KMS-11 (cell line): ENCODE measurements at regions not wholly inside any gene's neighbourhood (a gene's known extent, or its start where the extent isn't known, plus 50 kb on each side); places are given as distances from the start of the nearest gene placed in this dataset.

Source experiments
- H2AFZ ChIP-seq: fragments of 200-600 bp; sonication (generic); 2 replicates; pipeline ENCODE4 v1.6.1; 2016; ENCODE audit warnings: antibody characterized with exemption, mixed run types, low read depth
- H3K27ac ChIP-seq: fragments of 200-600 bp; sonication (generic); 2 replicates; pipeline ENCODE4 v1.6.1; 2016; ENCODE audit warnings: mild to moderate bottlenecking, mixed run types
- H3K27me3 ChIP-seq: fragments of 200-600 bp; sonication (generic); 2 replicates; pipeline ENCODE4 v1.6.1; 2017; ENCODE audit warnings: mild to moderate bottlenecking, low read depth, mixed run types, moderate library complexity; ENCODE audit not compliant: insufficient read depth
- H3K36me3 ChIP-seq: fragments of 200-600 bp; sonication (generic); 2 replicates; pipeline ENCODE4 v1.6.1; 2017; ENCODE audit warnings: mild to moderate bottlenecking, mixed run types; ENCODE audit not compliant: insufficient read depth
- H3K4me1 ChIP-seq: fragments of 200-600 bp; sonication (generic); 2 replicates; pipeline ENCODE4 v1.6.1; 2016; ENCODE audit warnings: mild to moderate bottlenecking, low read depth, mixed run types; ENCODE audit not compliant: poor library complexity, severe bottlenecking
- H3K4me2 ChIP-seq: fragments of 200-600 bp; sonication (generic); 2 replicates; pipeline ENCODE4 v1.7.0; 2016; ENCODE audit warnings: mild to moderate bottlenecking, mixed run types
- H3K4me3 ChIP-seq: fragments of 200-600 bp; sonication (generic); IDR thresholded peaks from 2 replicates; pipeline ENCODE4 v1.6.1; 2017; ENCODE audit warnings: low read depth, low read length, mixed read lengths; ENCODE audit not compliant: insufficient read depth
- H3K79me2 ChIP-seq: fragments of 200-600 bp; sonication (generic); 2 replicates; pipeline ENCODE4 v1.6.1; 2016; ENCODE audit warnings: low read depth, mixed run types; ENCODE audit not compliant: insufficient read depth
- H3K9ac ChIP-seq: fragments of 200-600 bp; sonication (generic); 2 replicates; pipeline ENCODE4 v1.6.1; 2016; ENCODE audit warnings: mild to moderate bottlenecking, mixed run types
- H4K20me1 ChIP-seq: fragments of 200-600 bp; sonication (generic); 2 replicates; pipeline ENCODE4 v1.6.1; 2016; ENCODE audit warnings: mild to moderate bottlenecking, mixed run types; ENCODE audit not compliant: insufficient read depth
- CTCF ChIP-seq: fragments of 200-600 bp; sonication (generic); conservative IDR thresholded peaks from 2 replicates; pipeline ENCODE4 v1.6.1; 2017; ENCODE audit warnings: low read depth, mild to moderate bottlenecking, antibody characterized with exemption, low read length, moderate library complexity, mixed read lengths

GRCh38 chr3:180362081-180362480, 239.9 kb upstream of the TTC14 start:
- no peak overlapping the region for H3K4me3 ChIP-seq

GRCh38 chr3:180375831-180376230, 226.1 kb upstream of the TTC14 start:
- no peaks in the 10 kb centered on the region for H3K79me2 ChIP-seq
- no peak overlapping the region for H3K27ac ChIP-seq
- no peak overlapping the region for H3K9ac ChIP-seq
- H3K4me3 ChIP-seq: no peak overlapping the region
- H3K4me1 ChIP-seq: no peaks in the 10 kb centered on the region
- no peaks in the 10 kb centered on the region for H3K27me3 ChIP-seq
- H4K20me1 ChIP-seq: no peaks in the 10 kb centered on the region
- H2AFZ ChIP-seq: no peak overlapping the region
- TF ChIP-seq CTCF: no peak
- H3K4me2 ChIP-seq: no peak overlapping the region
- H3K36me3 ChIP-seq: no peaks in the 10 kb centered on the region

More at GRCh38 chr3:180362081-180362480, 239.9 kb upstream of the TTC14 start:
- TF ChIP-seq CTCF: no peak
- Histone ChIP-seq H4K20me1 (no peaks in the 10 kb centered on the region; the same call in 1 of the 2 replicates), H3K79me2 (no peaks in the 10 kb centered on the region), H3K4me2 (no peak overlapping the region), H3K4me1 (no peaks in the 10 kb centered on the region), H2AFZ (no peak overlapping the region), H3K36me3 (no peaks in the 10 kb centered on the region), H3K27me3 (no peaks in the 10 kb centered on the region), H3K27ac (no peak overlapping the region), H3K9ac (no peak overlapping the region)

- no peak overlapping the region for H2AFZ ChIP-seq
- TF ChIP-seq CTCF: no peak
- no peak overlapping the region for H3K4me2 ChIP-seq
- no peak overlapping the region for H3K27ac ChIP-seq
- peaks cover 10% of the 10 kb centered on the region for H3K4me1 ChIP-seq
- H4K20me1 ChIP-seq: no peaks in the 10 kb centered on the region
- H3K9ac ChIP-seq: no peak overlapping the region
- H3K36me3 ChIP-seq: no peaks in the 10 kb centered on the region
- H3K4me3 ChIP-seq: no peak overlapping the region
- no peaks in the 10 kb centered on the region for H3K79me2 ChIP-seq
- no peaks in the 10 kb centered on the region for H3K27me3 ChIP-seq
Observed at GRCh38 chr3:180378496-180378895, 223.5 kb upstream of the TTC14 start.

- Histone ChIP-seq H3K27ac (no peak overlapping the region), H3K9ac (no peak overlapping the region), H3K4me2 (no peak overlapping the region; the same call in 1 of the 2 replicates), H3K4me1 (peaks cover 14% of the 10 kb centered on the region), H2AFZ (no peak overlapping the region; the same call in 1 of the 2 replicates), H4K20me1 (no peaks in the 10 kb centered on the region), H3K27me3 (no peaks in the 10 kb centered on the region), H3K36me3 (no peaks in the 10 kb centered on the region), H3K4me3 (no peak overlapping the region), H3K79me2 (no peaks in the 10 kb centered on the region)
- TF ChIP-seq CTCF: no peak
Observed at GRCh38 chr3:180382638-180383180, 219.3 kb upstream of the TTC14 start.
